CD4-positive, alpha-beta T cell treated with Interleukin-1 beta for 1 hour (primary cell): ENCODE measurements at regions not wholly inside any gene's neighbourhood (a gene's known extent, or its start where the extent isn't known, plus 50 kb on each side); places are given as distances from the start of the nearest gene placed in this dataset.
A peak's percentile ranks its signal among the peaks of the same experiment; 100 is the strongest.
"Not testable (repeated sequence)": the region's sequence is repeated elsewhere in the genome, so short reads cannot be mapped to it uniquely, and the experiment has no call there.

Experiments used
- DNase-seq, 2 donors: peaks; one replicate each; pipeline ENCODE4 v3.0.0-alpha.2; 2020 to 2022

DNA sequence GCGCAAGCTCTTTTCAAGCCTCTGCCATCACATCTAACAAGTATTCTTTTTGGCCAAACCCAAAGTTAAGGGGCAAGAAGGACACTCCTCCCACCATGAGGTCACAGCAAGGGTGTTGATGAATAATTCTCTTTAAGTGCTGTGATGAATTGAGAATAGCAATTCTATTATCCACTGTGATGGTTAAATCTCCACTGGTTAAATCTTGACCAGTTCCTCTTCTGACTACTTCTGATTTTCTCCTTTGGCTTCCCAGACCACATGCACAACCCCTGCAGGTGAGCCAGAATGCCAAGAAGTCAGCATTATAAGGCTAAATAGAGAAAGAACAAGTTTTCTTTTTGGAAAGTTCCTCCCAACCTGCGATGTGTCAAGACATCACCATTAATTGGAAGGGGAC is 90.6 kb upstream of the BCL2L14 start:
- no peak for DNase-seq

DNA sequence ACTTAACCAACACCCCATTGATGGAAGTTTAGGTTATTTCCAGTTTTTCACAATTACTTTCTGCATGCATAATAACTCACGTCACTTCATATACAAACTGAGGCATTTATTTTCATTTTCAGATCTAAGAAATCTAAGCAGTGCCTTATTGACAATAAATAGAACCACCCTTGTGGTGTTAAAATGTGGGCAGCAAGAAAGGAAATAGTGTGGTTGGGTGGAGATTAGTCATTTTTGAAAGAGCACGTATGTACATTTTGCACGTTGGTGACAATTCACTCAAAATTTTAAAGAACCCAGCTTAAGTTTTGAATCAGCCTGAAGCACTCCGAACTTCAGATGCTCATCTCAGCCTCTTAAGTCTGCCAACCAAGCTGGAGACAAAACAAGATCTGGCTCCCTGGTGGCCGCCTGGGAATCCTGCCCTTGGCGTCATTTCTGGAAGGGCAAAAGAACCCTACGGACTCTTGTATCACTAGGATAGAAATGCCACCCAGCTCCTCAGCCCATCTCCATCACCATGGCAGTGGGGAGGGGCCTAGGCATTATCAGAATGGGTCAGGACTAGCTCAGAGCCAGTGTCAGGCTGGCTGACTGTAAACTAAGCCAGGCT is 89.5 kb upstream of the BCL2L14 start:
- peak; percentile 29 to 83 for DNase-seq

DNA sequence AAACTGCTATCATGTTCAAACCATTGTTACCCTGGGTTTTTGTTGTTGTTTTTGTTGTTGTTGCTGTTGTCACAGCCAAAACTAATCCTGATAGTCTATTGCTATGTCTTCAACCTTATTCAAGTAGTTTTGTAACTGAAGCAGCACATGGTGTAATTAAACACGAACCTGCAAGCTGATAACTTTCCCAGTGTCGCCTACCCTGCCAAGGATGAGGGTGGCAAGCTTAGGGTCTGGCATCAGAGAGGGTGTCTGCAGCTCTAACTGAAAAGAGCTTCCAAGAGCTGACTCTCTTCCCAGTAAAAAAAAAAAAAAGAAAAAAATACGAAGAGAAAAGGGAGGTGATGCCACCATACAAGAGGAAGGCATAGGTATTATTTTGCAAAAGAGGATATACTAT is 86.3 kb upstream of the BCL2L14 start:
- no peak for DNase-seq

DNA sequence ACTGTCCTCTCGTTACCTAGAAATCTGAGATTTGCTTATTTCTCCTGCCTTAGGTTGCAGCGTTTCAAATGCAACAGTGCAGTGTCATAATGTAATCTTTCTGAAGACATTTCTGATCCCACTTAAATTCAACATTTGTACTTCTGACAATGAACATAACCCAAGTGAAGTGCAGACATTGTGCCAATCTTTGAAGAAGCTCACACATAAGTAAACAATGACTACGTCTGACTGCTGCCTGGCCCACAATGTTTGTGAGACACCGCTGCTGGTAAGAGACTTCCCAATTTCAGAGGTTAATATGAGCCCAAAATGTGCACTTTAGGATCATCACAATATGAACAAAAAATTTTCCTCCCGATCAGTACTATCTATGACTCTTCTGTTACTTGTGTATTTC is 84.6 kb upstream of the BCL2L14 start:
- DNase-seq, result no peak

DNA sequence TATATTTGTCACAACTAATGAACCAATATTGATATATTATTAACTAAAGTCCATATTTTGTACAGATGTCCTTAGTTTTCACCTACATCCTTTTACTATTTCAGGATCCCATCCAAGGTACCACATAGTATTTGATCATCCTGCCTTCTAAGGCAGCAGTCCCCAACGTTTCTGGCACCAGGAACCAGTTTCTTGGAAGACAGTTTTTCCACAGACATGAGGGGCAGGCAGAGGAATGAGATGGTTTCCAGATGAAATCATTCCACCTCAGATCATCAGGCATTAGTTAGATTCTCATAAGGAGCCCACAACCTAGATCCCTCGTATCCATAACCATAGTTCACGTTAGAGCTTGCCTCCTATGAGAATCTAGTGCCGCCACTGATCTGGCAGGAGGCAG is 82.8 kb upstream of the BCL2L14 start:
- no peak for DNase-seq

DNA sequence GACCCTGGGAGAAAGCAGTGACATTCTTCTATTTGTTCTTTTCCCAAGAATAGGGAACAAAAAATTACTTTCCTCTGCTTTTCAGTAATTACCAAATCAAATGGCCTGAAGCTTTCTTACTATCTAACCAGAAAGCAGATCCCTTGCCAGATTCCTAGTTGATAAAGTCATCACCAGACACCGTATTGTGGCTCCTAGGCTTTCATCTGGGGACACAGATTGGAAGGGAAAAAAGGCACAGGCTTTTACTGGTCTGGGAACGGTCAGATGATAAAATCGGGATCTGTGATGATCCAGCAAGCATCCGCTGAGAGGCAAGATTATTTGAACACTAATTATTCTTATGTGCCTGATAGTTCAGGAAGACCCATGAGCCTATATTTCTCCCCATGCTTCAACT is 79.1 kb upstream of the BCL2L14 start:
- no peak for DNase-seq

DNA sequence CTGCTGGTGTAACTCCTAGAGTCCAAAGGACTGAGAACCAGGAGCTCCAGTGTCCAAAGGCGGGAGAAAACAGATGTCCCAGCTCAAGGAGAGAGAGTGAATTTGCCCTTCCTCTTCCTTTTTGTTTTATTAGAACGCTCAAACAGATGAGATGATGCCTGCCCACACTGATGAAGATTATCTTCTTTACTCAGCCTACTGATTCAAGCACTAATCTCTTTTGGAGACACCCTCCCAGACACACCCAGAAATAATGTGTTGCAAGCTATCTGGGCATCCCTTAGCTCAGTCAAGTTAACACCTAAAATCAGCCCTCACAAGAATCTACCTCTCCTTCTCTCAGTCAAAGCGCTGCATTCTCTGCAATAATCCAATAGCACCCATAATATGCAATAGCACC is 78.2 kb upstream of the BCL2L14 start:
- DNase-seq, result no peak

DNA sequence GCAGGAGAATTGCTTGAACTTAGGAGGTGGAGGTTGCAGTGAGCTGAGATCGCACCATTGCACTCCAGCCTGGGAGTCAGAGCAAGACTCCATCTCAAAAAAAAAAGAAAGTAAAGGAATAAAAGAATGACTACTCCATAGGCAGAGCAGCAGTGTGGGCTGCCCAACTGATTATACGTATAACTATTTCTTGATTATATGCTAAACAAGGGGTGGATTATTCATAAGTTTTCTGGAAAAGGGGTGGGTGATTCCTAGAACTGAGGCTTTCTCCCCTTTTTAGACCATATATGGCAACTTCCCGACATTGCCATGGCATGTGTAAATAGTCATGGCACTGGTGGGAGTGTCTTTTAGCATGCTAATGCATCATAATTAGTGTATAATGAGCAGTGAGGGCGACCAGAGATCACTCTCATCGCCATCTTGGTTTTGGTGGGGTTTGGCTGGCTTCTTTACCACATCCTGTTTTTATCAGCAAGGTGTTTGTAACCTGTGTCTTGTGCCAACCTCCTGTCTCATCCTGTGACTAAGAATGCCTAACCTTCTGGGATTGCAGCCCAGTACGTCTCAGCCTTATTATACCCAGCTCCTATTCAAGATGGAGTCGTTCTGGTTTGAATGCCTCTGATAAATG is 72.3 kb upstream of the BCL2L14 start:
- DNase-seq, result peak; percentile 54 to 60

DNA sequence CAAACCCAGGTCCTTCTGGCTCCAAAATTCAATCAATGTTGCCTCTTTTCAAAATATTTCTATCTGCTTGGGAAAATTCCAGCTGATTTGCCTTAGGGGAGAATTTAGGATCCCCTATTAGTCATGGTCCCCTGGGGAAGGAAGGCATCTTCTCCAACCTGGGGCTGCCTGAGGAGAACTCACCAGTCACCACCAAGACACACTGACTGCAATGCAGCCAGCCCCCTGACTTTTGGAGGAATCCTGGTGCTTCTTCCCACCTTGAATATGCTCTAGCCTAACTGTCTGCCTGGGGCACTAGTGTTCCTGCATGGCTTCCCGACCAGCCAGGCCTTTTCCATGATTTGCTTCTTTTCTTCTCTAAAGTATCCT is 71.8 kb upstream of the BCL2L14 start:
- no peak for DNase-seq

DNA sequence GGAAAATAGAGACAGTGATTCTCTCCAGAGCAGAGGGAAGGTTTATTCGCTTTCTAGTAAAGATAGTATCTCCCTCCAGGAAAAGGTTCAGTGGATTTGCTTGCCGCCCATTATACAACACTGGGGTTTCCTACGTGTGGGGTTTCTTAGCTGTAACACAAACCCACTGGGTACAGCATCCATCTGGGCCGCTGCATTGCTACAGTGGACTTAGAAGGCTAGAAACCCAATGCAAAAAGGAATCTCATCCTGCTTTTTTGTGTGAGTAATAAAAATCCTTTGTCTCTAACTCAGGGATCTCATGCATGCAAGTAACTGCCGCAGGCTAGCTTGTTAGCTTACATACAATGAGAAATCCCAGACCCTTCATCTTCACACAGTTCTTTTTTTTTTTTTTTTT is 67.1 kb upstream of the BCL2L14 start:
- no peak for DNase-seq

DNA sequence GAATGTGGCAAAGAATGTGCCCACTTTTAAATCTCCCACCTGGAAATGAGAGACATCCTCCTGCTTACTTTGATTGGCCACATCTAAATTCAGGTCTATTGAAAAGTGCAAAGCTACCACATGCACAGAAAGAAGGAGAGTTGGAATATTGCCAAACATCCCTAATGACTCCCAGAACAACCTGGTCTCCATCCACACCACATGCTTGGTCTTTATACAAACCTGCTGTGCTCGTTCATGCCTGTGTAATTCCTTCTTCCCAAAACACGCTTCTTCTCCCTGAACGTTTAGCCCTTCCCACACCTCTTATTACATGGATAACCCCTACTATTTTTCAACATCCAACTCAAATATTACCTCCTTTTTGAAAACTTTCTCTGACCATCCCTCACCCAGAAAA is 66.2 kb upstream of the BCL2L14 start:
- no peak for DNase-seq

DNA sequence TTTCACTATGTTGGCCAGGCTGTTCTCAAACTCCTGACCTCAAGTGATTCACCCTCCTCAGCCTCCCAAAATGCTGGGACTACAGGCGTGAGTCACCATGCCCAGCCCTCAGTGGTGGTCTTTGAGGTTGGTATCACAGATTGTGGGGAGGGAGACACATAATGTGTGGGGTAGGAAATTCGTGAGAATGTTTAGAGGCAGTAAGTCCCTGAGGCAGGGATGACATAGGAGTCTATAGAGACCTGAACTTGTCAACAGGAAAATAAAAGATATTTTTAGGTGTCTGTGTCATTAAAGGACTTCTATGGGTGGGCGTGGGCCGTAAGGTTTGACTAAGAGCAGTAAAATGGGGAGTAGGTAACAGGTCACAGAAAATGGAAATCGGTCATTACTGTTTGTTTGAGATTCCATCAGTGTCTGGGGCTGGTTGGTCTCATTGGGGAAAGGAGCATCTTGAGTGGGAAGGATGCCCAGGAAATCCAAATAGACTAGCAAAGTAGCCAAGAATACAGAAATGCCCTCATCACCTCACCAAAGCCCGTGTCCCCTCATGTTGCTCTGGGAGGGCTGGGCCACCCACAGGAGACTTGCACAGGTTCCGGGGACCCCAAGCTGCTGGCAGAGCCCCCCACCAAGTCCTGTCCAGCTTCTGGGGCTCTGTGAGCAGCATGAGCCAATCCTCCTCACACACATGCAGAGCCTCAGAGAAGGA is 63.6 kb upstream of the BCL2L14 start:
- DNase-seq, result peak in 1 of 2 donors; percentile 4

DNA sequence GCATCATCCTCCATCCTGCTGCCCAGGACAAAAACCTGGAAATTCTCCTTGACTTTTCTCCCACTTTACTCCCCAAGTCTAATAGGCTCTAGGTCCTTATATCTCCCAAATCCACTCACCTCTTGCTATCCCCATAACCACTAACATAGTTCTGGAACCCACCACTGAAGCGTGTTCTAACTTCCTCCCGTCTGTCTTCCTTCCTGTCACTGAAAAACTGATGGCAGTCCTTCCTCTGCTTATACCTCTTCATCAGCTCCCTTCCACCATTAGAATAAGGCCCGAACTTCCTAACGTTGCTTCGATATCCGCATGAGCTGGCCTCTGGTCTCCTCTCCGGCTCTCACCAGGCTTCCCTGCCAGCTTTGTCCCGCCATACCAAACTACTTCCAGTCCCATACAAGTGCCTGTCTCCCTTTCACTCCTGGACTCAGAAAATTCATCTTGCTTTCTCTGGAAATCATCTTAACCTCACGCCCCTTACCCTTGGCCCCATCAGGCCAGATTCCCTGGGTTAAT is 63.0 kb upstream of the BCL2L14 start:
- peak in 1 of 2 donors; percentile 15 for DNase-seq

DNA sequence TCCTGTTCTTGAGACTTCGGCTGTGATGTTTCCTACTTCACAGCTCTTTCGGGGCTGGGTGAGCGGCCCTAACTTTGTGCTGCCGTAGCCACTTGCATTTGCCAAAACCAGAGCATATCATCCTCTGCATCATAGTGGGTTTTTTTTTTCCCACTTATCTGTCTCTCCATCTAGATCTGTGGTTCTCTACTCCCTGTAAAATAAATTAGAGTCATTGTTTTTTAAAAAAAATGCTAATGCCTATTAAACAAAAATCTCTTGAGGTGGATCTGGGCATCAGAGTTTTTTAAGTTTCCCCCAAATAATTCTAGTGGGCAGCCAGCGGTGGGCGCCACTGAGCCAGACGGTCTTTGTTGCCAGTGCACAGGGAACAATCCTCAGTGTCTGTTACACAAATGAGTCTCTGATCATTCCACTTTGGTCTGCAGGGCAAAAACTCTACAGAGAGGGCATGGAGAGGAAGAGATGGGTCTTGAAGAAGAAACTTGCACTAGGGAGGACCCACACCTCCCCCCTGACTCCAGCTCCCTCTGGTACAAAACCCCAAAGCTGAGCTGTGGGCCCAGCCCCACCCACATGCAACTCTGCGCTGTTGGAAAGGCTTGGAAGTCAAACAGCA is 62.4 kb upstream of the BCL2L14 start:
- peak; percentile 42 to 56 for DNase-seq

DNA sequence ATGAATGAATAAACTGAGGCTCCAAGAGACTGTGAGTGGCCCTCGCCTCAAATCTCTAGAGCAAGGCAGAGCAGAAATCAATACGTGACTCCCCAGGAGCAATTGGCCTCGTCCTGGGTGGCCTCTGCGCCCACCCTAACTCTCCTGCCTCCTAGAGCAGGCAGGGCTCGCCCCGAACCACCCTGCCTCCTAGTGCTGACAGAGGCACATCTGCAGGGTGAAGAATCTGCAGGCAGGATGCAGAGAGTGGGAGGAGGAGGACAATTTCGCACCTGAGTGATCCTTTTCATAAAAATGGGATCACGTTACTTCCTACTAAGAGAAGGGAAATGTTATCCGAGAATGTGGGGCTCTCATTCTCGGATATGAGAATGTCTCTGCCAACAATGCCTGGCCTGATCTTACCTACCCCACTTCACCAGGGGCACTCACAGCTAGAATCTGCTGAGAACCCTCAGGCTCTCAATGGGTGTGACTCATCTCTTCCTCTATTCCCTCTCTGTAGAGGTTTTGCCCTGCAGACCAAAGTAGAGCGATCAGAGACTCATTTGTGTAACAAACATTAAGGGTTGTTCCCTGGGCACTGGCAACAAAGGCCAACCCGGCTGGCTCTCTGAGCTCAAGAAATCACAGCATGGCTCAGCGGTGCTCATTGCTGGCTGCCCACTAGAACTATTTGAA is 61.7 kb upstream of the BCL2L14 start:
- DNase-seq, result peak; percentile 50 to 57

DNA sequence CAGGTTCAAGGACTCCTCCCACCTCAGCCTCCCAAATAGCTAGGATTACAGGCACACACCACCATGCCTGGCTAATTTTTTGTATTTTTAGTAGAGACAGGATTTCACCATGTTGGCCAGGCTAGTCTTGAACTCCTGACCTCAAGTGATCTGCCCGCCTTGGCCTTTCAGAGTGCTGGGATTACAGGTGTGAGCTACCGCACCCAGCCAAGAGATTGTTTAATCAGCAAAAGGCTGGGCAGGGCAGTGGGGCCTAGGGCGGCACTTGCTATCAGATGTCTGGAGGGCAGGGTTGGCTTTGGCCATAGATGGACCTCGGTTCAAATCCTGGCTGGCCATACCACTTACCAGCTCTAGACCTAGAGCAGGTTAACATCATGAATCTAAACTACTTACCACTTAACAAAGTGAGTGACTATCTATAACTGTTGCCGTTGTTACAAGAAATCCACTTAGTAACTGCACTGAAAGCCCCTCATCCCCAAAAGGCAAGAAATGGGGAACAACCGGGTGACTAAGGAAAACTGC is 60.9 kb upstream of the BCL2L14 start:
- not testable (repeated sequence) for DNase-seq

DNA sequence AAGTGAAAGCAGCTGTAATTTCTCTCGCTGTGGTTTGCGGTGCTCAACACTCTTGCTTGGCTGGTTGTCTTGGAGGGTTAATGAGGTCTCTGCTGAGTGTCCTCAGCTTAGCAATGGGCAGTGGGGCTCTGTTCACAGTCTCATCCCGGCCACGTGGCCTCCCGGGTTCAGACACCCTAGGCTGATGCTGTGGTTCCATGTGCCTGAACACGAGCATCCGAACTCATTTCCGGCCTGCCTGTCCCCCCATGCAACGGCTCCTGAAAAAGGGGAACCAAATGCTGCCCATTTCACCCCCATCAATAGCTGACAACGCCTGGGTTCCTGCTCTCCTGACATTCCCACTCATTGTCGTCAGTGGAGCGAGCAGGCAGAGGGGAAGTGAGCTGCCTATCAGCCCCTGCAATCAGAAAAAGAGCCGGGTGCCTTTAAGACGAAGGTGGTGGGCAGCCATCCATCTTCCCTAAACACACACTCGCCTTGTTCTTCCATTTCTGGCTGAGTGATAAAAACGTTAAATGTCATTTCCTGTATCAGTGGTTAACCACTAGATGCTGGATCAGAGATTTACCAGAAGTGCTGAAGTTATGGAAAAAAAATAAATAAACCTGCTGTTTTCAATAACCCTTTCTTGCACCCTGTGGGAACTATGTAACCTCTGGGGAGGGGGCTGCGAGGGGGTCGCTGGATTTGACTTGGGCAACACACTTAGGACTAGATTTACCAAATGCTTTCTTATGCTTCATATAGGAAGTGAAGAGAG is 60.3 kb upstream of the BCL2L14 start:
- DNase-seq, result peak; percentile 63 to 66

DNA sequence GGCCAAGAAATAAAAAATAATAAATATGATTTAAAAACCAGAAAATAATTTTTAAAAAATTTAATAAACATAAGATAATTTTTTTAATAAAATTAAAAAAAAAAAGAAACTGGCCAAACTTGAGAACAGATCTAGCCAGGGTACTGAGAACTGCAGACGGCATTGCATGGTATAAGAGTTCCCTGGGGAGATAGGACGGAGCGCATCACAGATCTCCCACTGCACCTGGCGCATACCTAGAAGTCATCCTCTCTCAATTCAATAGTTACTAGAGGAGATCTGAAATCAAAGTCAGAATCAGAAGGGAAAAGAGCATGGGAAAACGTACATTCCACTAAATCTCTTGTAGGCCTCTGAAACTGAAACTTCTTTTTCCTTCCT is 58.9 kb upstream of the BCL2L14 start:
- no peak for DNase-seq

DNA sequence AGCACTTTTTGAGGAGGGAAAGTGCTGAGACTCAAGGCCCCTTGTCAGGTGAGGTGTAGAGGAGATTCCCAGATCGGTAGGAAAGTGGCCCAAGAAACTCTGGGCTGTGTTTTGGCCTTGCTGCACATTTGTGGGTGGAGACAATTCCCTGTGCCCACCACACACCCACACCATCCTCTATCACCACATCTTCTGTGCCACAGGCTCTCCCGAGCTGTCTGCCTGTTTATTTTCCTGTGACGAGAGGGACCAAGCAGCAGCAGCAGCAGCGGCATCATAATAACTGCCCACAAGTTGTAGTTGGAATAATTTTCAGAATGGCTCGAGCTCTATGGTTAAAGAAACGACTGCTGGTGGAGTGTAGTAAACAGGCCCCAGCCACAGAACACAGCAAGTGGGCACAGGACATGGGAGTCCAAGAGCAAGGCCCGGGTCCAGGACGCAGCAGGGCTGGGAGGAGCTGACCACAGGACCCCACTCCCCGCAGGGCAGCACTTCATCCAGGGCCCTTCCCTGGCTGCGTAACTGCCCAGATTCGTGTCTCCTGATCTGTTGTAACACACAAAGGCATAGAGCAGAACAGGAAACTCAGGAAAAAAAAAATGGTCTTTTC is 55.6 kb upstream of the BCL2L14 start:
- DNase-seq, result no peak

DNA sequence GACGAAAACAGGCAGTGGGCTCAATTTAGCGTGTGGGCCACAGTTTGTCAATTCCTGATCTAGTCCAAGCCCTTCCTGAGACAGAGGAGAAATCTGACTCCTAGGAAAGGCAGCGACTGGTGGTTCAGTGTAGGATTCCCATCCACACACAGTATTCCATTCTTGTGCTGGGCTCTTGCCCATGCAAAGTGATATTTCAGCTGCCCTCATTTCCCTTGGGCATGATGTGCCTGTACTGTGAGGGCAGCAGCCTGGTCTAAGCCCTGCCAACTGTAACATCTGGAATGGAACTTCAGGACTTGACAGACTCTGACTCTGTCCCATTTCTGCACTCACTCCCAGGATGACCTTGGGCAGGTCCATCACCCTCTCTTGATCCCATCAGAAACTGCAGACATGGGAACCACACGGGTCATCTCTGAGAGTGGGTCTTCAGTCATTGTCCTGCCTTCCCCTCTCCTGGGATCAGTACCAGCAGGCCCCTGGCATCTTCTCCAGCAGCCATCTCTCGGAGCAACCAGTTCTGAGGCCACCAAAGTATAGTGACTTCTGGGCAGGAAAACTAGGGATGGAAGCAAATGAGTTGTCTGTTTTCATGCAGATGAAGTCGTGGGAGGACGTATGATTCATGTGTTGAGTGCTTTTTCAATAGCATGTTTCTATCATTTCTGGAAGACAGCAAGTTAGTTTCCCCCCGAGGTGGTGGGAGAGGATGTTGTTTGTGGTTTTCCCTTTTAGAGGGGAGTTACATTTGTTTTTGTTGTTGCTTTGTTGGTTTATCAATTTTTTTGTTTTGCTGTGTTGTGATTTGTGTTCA is 54.2 kb upstream of the BCL2L14 start:
- DNase-seq, result no peak

DNA sequence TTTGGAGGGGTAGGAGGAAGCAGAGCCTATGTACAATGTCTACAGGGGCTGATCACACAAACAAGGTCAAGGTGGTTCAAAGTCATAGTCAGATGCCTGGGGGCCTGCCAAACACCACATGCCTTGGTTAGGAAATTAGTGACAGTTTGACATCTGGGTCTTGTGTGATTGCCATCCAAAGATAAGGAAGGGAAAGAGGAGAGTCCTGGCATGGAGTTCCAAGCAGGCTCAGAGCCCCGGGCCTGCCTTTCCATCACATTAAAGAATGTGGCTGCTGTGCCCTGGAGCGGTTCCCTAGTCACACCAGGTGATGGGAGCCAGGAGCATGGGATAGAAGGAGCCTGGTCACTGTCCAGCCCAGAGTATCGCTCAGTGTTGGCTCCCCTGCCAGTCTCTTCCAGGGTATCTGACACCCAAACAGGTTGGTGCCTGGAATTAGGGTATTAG is 53.6 kb upstream of the BCL2L14 start:
- DNase-seq, result no peak
